Activated CD4-positive, alpha-beta T cell treated with anti-CD3 and anti-CD28 coated beads, Interleukin-10, Interleukin-2, amounts not matched to agents 100 ng/mL and 50 ng/mL, durations not matched to agents 16 hours and 8 hours (primary cell): ENCODE measurements at regions not wholly inside any gene's neighbourhood (a gene's known extent, or its start where the extent isn't known, plus 50 kb on each side); places are given as distances from the start of the nearest gene placed in this dataset.
"Not testable (repeated sequence)": the region's sequence is repeated elsewhere in the genome, so short reads cannot be mapped to it uniquely, and the experiment has no call there.

ENCODE experiments used
- DNase-seq: peaks from one replicate; pipeline ENCODE4 v3.0.0-alpha.2; 2020

DNA sequence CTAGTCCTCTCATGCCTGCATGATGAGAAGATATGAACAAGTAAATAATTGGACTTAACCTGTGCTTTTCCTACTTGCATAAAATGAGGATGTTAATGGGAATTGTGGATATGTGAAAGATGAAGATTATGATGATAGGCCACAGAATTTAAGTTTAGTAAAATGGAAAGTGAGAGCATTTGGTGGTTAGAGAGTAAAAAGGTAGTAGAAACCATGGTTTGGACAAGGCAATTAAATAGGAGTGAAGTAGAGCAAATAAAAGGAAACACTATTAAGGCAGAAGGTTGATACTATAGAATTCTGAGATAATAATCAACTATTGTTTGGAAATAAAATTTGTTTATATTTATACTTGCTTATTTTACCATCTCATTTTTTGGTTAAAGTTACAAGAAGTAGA lies 1162.5 kb downstream of the MRPL39 start:
- no peak for DNase-seq

GRCh38 chr21:24436236-24436635 lies 1171.0 kb downstream of the MRPL39 start:
- no peak for DNase-seq

DNA sequence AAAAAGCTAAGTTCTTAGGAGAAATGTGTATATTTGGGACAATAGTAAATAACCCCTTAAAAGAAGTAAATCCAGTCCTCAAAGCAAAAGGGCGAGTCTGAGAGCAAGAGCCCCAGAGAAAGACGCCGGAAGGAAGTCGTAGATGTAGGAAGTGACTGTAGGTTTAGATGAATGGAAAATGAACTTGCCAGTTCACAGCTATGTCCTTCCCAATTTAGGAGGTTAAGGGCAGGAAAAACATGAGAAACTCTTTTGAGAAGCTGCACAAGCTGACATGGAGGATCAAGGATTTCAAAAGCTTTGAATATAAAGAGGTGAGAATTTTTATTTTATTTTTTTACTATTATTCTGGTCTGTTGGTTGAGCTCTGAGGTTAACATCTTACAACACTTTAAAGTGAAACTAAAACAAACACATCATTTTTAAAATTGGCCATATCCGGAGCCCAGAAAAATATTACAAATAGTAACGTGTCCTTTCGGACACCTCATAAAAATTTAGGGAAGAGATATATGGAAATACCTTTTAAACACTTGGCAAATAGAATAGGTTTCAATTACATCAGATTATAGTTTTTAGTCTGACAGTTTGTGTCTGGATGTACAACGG lies 1178.6 kb downstream of the MRPL39 start:
- peak; percentile 19 for DNase-seq

- no peak for DNase-seq
Observed at GRCh38 chr21:24424776-24425175, 1182.5 kb downstream of the MRPL39 start.

GRCh38 chr21:24423546-24423945 lies 1183.7 kb downstream of the MRPL39 start:
- DNase-seq, result no peak

- DNase-seq, result no peak
Observed at GRCh38 chr21:24420689-24421088, 1186.6 kb downstream of the MRPL39 start.

GRCh38 chr21:24419641-24420040 lies 1187.6 kb downstream of the MRPL39 start:
- DNase-seq, result not testable (repeated sequence)

GRCh38 chr21:24418671-24419070 lies 1188.6 kb downstream of the MRPL39 start:
- no peak for DNase-seq

DNA sequence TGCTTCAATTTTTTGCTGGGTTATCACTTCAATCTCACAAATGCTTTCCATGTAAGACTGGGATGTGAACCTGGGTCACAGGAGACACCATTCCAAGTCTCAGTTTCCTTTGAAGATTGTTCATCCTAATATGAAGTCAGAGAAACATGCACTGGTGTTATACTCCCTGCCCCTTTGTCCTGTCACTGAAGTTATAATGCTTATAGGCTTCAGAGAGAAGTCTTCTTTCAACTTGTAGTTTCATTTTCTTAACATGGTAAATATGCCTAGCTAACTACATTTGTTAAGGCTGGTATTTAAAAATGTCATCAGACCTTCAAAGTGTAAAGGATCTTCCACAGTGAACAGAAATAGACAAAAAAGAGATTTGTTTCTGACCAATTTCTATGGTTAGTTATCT lies 1195.9 kb downstream of the MRPL39 start:
- no peak for DNase-seq

DNA sequence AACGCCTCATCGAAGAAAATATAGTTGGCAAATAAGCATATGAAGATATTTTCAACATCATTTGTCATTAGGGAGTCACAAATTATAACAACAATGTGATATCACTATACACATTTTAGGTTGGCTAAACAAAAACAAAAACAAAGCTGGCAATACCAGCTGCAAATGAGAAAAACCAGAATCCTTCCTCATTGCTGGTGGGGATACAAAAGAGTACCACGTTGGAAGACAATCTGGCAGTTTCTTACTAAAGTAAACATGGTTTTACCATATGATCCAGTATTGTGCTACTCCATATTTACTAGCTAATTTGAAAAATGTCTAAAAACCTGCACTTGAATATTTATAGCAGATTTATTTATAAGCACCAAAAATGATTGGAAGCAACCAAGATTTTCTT lies 1204.1 kb downstream of the MRPL39 start:
- DNase-seq, result no peak

DNA sequence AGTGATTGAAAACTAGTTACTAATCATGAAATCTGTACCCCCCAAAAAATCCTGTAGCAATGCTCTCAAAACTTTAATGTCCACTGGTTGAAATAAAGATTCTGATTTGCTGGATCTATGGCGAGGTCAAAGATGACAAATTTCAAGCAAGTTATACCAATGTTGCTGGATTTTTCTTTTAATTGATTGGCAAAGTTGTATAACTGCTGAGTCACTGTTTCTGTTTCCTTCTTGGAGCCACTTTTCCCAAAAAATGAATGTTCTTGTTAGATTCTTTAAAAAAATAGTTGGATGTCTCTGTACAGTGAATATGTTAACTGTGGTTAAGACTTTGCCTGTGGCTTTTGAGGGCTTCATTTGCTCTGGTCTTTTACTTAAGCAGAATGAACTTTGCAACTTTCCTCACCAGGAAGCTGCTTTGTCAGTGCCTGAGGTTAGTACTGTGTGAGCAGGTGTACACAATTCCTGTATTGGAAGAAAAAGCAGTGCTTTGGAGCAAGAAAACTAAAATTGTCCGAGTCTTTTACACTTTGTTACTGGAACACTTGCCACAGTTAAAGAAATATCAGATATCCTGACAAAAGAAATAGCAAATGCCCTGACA lies 1211.9 kb downstream of the MRPL39 start:
- DNase-seq, result no peak

GRCh38 chr21:24375201-24375600 lies 1232.1 kb downstream of the MRPL39 start:
- peak; percentile 35 for DNase-seq

DNA sequence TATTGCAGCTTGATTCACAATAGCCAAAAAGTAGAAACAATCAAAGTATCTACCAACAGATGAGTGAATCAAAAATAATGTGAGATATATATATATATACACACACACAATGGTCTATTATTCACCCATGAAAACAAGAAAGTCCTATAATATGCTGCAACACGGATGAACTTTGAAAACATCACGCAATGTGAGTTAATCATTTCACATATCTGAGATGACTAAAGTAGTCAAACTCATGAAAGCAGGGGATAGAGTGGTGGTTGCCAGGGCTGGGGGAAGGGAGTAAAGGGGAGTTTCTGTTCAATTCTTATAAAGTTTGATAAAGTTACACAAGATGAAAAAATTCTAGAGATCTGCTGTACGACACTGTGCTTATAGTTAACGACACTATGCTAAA lies 1234.8 kb downstream of the MRPL39 start:
- DNase-seq, result no peak

DNA sequence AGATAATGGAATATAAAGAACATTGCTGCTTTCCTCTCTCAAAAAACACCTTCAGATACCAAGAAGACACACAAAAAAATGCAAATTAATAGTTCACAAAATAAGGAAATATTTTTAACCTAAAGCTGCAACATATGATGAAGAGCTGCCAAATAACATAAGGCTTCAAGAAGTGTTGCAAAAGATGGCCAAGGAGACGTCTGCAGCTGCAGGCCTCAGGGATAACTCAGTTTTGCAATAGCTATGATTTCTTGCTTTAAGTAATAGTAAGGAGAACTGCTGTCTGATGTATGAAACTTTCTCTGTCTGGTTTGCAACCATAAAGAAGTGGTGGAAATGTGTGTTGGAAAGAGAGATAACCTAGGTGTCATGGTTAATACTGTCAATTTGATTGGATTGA lies 1237.5 kb downstream of the MRPL39 start:
- no peak for DNase-seq

- DNase-seq, result no peak
Observed at GRCh38 chr21:24369278-24369677, 1238.0 kb downstream of the MRPL39 start.

GRCh38 chr21:24367936-24368335 lies 1239.3 kb downstream of the MRPL39 start:
- no peak for DNase-seq

DNA sequence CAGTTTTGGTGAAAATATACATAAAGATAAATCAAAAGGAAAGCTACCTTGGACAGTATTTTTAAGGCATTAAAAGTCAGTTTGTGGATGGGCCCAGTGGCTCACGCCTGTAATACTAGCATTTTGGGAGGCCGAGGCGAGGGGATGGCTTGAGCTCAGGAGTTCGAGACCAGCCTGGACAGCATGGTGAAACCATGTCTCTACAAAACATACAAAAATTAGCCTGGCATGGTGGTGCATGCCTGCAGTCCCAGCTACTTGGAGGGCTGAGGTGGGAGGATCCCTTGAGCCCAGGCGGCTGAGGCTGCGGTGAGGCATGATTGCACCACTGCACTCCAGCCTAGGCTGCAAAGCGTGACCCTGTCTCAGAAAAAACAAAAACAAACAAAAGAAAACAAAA lies 1253.8 kb downstream of the MRPL39 start:
- no peak for DNase-seq

- no peak for DNase-seq
Observed at GRCh38 chr21:24339406-24339805, 1267.9 kb downstream of the MRPL39 start.

DNA sequence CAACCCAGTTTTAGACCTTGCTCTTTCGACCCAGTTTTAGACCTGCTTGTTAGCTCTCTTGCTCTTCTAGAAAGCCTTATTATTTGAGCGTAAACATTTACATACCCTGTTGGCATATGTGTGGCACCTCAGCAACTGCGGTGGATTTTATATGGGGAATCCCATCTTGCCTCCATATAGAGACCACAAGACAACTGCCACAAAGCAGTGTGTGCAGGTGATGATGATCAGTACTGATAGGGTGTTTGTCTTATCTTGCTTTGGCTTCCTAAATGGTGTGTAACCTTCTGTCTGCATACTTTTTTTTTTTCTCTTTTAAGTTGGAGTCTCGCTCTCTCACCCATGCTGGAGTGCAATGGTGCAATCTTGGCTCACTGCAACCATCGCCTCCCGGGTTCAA lies 1270.8 kb downstream of the MRPL39 start:
- no peak for DNase-seq

GRCh38 chr21:24323536-24323935 lies 1283.7 kb downstream of the MRPL39 start:
- DNase-seq, result no peak

DNA sequence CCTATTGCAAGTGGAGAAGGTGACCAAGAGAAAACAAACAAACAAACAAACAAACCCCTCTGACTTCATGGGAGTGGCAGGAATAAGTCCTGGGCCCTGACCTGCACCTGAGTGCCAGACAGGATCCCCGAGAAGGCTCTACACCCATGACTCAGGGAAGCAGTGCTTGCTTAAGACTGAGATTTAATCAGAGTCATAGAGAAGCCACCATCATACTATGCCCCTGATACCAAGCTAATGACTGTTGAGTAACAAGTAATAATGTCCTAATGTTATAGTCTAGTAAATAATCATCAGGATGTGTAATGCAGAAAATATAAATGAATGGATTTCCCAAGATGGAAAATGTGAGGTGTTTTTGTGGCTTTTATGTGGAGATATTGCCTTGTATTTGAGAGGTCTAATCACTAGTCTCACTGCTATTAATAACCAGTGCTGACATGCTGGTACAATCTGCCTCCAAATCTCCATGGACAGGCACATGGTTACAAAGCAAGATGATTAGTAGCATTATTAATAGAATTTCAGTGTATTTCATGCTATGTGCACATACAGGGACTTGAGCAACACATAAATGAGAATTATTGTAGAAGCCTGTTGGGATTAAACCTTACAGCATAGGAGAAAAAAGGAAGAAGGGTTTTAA lies 1290.9 kb downstream of the MRPL39 start:
- DNase-seq, result no peak

GRCh38 chr21:24310788-24311187 lies 1296.5 kb downstream of the MRPL39 start:
- DNase-seq, result no peak

DNA sequence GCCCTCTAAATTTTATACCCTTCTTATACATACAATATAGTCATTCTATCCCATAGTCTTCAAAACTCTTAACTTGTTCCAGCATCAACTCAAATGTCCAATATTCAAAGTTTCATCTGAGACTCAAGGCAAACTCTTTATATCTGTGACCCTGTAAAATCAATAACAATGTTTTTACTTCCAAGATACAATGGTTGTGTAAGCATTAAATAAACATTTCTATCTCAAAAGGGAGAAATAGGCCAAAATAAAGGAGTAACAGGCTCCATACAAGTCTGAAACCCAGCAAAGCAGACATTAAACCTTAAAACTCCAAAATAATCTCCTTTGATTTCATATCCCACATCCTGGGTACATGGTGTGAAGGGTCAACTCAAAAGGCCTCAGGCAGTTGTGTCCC lies 1299.1 kb downstream of the MRPL39 start:
- DNase-seq, result no peak

DNA sequence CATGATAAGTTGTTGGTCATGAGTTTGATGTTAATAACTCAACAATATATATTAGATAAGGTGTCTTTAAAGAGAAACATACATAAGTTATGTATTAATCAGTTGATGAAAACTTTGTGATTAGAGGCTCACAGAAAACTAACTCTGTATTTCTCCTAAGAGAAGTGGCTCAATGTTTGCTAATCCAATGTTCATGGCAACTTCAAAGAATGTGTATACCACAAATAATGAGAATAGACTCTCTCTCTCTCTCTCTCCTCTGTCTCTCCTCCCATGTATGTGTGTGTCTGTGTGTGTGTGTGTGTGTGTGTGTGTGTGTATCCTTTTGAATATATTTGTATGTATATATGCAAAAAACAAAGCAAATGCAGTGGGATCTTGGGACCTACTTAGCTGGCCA lies 1304.9 kb downstream of the MRPL39 start:
- DNase-seq, result no peak

DNA sequence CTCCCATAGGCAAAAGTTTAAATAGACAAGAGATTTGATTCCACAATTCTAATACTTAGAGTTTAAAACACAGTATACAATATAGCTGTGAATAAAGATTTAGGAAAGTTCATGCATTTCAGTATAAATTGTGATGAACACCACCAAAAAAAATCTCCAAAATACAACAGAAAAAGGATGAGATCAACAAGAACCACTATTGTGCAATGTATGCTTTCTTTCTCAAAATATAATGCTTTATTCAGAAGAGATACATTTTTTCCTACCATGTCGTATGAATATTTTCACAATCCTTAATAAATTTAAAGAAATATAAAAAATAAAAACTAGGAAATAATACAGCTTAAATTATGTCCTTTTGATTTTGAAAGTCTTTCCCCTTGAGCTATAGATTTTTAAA lies 1309.2 kb downstream of the MRPL39 start:
- no peak for DNase-seq
